ENCODE measurements at regions not wholly inside any gene's neighbourhood (a gene's known extent, or its start where the extent isn't known, plus 50 kb on each side); places are given as distances from the start of the nearest gene placed in this dataset.

DNA sequence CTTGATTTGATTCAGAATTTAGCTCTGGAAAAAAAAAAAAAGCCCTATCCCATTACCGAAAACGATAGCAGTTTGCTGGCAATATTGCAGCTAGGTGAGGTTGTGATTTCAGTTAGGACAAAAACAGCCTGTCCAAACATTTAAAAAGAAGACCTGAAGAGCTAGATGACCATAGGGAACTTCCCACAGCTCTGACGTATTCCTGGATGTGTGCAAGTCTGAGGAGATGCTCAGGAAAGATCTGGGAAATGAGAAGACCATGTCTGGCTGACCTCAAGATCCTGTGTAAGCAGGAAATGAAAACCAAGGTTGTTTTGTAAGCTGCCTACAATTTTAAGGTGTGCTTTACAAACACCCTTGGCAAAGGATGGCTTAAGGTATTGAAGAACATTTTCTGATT lies 88.7 kb downstream of the RAMP3 start:
- no peak for TF ChIP-seq ZNF274 (IDR thresholded peaks at IDR 0.05; ENCODE audit: insufficient read depth, insufficient read length)
- no peak for TF ChIP-seq BCL11A (IDR thresholded peaks at IDR 0.05; ENCODE audit: low read depth, low read length)
- TF ChIP-seq, protein P1, sequence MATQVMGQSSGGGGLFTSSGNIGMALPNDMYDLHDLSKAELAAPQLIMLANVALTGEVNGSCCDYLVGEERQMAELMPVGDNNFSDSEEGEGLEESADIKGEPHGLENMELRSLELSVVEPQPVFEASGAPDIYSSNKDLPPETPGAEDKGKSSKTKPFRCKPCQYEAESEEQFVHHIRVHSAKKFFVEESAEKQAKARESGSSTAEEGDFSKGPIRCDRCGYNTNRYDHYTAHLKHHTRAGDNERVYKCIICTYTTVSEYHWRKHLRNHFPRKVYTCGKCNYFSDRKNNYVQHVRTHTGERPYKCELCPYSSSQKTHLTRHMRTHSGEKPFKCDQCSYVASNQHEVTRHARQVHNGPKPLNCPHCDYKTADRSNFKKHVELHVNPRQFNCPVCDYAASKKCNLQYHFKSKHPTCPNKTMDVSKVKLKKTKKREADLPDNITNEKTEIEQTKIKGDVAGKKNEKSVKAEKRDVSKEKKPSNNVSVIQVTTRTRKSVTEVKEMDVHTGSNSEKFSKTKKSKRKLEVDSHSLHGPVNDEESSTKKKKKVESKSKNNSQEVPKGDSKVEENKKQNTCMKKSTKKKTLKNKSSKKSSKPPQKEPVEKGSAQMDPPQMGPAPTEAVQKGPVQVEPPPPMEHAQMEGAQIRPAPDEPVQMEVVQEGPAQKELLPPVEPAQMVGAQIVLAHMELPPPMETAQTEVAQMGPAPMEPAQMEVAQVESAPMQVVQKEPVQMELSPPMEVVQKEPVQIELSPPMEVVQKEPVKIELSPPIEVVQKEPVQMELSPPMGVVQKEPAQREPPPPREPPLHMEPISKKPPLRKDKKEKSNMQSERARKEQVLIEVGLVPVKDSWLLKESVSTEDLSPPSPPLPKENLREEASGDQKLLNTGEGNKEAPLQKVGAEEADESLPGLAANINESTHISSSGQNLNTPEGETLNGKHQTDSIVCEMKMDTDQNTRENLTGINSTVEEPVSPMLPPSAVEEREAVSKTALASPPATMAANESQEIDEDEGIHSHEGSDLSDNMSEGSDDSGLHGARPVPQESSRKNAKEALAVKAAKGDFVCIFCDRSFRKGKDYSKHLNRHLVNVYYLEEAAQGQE (IDR thresholded peaks at IDR 0.05; ENCODE audit: low read depth, low read length), result no peak
- no peak for TF ChIP-seq EED (IDR thresholded peaks at IDR 0.05; ENCODE audit: low read depth)
- TF ChIP-seq POLR2AphosphoS5 (IDR thresholded peaks at IDR 0.05; ENCODE audit: low read length), result no peak
- TF ChIP-seq, protein P2, sequence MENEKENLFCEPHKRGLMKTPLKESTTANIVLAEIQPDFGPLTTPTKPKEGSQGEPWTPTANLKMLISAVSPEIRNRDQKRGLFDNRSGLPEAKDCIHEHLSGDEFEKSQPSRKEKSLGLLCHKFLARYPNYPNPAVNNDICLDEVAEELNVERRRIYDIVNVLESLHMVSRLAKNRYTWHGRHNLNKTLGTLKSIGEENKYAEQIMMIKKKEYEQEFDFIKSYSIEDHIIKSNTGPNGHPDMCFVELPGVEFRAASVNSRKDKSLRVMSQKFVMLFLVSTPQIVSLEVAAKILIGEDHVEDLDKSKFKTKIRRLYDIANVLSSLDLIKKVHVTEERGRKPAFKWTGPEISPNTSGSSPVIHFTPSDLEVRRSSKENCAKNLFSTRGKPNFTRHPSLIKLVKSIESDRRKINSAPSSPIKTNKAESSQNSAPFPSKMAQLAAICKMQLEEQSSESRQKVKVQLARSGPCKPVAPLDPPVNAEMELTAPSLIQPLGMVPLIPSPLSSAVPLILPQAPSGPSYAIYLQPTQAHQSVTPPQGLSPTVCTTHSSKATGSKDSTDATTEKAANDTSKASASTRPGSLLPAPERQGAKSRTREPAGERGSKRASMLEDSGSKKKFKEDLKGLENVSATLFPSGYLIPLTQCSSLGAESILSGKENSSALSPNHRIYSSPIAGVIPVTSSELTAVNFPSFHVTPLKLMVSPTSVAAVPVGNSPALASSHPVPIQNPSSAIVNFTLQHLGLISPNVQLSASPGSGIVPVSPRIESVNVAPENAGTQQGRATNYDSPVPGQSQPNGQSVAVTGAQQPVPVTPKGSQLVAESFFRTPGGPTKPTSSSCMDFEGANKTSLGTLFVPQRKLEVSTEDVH (IDR thresholded peaks at IDR 0.05; ENCODE audit: low read depth, partially characterized antibody), result no peak
- TF ChIP-seq, protein P3, sequence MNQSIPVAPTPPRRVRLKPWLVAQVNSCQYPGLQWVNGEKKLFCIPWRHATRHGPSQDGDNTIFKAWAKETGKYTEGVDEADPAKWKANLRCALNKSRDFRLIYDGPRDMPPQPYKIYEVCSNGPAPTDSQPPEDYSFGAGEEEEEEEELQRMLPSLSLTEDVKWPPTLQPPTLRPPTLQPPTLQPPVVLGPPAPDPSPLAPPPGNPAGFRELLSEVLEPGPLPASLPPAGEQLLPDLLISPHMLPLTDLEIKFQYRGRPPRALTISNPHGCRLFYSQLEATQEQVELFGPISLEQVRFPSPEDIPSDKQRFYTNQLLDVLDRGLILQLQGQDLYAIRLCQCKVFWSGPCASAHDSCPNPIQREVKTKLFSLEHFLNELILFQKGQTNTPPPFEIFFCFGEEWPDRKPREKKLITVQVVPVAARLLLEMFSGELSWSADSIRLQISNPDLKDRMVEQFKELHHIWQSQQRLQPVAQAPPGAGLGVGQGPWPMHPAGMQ (IDR thresholded peaks at IDR 0.05; ENCODE audit: borderline replicate concordance), result no peak
- TF ChIP-seq, protein P4, sequence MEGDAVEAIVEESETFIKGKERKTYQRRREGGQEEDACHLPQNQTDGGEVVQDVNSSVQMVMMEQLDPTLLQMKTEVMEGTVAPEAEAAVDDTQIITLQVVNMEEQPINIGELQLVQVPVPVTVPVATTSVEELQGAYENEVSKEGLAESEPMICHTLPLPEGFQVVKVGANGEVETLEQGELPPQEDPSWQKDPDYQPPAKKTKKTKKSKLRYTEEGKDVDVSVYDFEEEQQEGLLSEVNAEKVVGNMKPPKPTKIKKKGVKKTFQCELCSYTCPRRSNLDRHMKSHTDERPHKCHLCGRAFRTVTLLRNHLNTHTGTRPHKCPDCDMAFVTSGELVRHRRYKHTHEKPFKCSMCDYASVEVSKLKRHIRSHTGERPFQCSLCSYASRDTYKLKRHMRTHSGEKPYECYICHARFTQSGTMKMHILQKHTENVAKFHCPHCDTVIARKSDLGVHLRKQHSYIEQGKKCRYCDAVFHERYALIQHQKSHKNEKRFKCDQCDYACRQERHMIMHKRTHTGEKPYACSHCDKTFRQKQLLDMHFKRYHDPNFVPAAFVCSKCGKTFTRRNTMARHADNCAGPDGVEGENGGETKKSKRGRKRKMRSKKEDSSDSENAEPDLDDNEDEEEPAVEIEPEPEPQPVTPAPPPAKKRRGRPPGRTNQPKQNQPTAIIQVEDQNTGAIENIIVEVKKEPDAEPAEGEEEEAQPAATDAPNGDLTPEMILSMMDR (IDR thresholded peaks at IDR 0.05 in 2 of 3, conservative IDR thresholded peaks at IDR 0.05 in 1 of 3; ENCODE audit: control insufficient read depth in 2 of 3, extremely low read depth in 1 of 3, insufficient read depth in 1 of 3, low read depth in 3 of 3, low read length in 3 of 3), result no peak

Data from GM12878 (cell line).